DMS 273 (cell line): ENCODE measurements at regions not wholly inside any gene's neighbourhood (a gene's known extent, or its start where the extent isn't known, plus 50 kb on each side); places are given as distances from the start of the nearest gene placed in this dataset.
A peak's percentile ranks its signal among the peaks of the same experiment; 100 is the strongest.

Experiments
- DNase-seq: peaks from one replicate; lab custom pipeline; 2025; ENCODE audit not compliant: unreplicated experiment; lab: John Stamatoyannopoulos, UW

GRCh38 chr4:125365731-125366130 lies 51.0 kb downstream of the FAT4 start:
- no peak for DNase-seq

DNA sequence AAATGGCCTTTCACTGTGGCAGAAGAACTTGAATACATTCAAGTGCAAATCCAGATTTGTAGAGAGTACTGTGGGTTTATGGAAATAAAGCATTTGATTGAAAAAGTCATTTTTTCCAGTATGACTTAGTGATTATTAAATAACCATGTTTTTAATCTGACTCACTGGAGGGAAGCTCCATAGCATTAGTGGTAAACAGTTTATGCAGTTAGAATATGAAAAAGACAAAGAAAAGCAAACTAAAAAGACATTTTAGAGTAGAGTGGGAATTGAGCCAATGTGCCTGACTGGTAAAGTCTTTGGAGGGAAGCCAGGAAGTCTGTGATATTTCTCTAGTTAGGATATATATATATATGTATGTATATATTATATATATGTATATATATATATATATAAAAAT lies 53.4 kb downstream of the FAT4 start:
- peak; percentile 70 for DNase-seq

- DNase-seq: peak; percentile 58
Observed at GRCh38 chr4:125368671-125369081, 53.9 kb downstream of the FAT4 start.

DNA sequence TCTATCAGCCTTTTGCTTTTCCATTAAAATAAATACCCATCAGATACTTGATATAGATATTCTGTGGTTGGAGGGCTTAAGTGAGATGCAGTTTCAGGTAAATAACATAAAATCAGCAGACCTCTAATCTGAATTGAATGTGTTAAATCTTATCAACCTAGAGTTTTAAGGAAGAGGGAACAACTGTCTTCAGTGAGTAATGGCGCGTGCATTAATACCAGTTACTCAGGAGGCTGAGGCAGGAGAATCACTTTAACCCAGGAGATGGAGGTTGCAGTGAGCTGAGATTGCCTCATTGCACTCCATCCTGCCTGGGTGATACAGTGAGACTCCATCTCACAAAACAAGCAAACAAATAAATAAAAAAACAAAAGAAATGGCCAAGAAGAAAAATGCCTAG lies 54.3 kb downstream of the FAT4 start:
- DNase-seq: no peak

GRCh38 chr4:125370478-125370877 lies 55.7 kb downstream of the FAT4 start:
- no peak for DNase-seq

- no peak for DNase-seq
Observed at GRCh38 chr4:125382995-125383394, 68.2 kb downstream of the FAT4 start.

DNA sequence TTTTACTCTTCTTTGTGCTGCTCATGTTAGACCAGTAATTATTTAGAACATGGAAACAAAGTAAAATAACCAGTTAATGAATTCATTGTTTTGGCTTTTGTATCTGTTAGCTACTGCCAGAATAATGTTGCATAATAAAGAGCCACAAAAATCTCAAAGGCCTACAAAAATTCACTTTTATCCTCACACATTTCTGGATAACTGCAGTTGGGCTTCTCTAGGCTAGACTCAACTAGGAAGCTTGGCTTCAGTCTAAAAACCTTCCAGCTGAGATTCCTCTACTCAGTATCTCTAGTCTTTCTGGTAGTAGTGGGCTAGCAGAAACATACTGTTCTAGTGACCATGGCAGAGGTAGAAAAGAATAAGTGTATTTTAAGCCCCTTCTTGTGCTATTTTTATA lies 73.0 kb downstream of the FAT4 start:
- DNase-seq: no peak

GRCh38 chr4:125388613-125389012 lies 73.9 kb downstream of the FAT4 start:
- no peak for DNase-seq

DNA sequence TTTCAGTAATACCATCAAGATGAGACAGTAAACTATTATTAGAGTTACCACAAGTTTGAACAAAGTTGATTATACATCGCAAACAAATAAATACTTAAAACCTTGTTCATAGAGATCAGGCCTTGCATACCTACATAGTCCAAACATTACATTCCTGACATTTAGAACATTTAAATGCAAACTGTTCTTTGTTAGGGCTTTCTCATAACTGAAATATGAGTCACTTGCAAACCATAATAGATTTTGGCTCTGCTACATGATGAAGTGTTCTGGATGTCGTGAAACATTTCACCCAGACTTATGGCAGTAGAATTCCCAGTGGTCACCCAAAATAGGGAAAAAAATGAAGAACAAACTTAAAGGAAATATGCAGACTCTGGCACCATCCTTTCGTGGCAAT lies 75.0 kb downstream of the FAT4 start:
- DNase-seq: no peak

- no peak for DNase-seq
Observed at GRCh38 chr4:125390126-125390525, 75.4 kb downstream of the FAT4 start.

- DNase-seq: no peak
Observed at GRCh38 chr4:125390727-125391126, 76.0 kb downstream of the FAT4 start.

- DNase-seq: no peak
Observed at GRCh38 chr4:125392694-125393093, 77.9 kb downstream of the FAT4 start.

DNA sequence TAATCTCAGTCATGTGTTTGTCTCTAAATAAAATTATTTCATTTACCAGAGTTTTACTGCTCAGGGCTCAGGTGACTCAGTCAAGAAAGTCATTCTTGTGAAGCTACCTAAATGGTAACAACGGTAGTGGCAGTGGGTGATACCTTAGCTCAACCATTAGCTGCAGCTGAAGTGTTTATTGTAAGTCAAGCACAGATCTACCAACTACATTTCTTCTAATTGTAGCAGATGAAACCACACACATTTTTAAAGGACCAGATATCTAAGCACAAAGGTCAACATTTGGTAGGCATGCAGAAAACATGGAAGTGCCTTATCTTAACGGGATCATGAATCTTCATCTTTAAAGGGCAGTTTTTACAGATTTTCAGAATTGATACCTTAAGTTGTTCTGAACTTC lies 79.1 kb downstream of the FAT4 start:
- DNase-seq: no peak

GRCh38 chr4:125397226-125397625 lies 82.5 kb downstream of the FAT4 start:
- DNase-seq: no peak

GRCh38 chr4:125398263-125399002 lies 83.7 kb downstream of the FAT4 start:
- no peak for DNase-seq

DNA sequence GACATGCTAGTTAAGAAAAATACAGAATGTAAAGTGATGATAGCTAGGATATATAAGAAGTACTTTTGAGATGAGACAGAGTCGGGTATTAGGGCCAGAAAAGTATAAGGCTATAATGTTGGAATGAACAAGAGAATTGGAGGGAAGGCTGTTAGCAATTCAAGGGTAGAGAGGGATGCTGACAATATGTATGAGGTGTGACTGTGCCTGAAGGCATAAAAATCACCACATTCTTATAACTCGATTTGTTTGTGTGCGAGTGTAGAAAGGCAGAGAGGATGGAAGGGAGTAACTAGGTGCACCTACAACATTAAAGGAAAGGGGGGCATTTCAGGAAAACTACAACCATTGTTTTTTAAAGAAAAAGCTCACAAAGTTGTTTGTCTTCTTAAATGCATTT lies 86.0 kb downstream of the FAT4 start:
- DNase-seq: no peak

DNA sequence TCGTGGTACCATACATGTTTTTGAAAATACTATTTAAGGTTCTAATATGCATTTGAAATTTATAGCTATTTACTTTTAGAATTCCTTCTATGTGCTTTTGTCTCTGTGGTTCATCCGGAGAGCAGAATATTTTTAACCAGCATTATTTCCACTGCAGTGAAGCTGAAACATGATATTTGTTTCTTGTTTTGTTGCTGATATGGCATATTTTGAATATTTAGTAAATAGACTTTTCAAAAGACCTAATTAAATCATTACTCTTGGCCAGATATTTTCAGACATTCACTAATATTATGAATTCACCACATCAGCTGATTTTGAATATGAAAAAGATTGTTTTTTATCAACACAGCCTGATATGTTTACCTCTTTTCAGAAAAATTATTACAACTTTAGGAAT lies 87.0 kb downstream of the FAT4 start:
- DNase-seq: no peak

DNA sequence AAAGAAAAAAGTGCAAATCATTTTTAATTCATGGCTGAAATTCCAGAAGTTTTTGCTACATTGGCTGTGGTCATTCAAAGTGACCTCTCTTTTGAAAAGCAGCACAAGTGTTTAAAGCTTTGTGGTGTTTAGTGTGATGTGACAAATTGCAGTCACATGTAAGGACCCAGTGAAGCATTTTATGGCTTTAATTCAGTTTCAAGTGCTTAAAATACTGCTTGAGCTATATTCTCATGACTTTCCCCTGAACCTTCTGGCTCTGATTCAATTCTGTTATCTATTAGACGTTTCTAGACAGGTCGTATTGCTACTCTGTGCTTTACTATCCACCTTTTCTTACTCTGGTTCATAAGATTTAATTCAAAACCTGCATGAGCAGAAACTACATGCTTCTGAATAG lies 105.8 kb downstream of the FAT4 start:
- no peak for DNase-seq

DNA sequence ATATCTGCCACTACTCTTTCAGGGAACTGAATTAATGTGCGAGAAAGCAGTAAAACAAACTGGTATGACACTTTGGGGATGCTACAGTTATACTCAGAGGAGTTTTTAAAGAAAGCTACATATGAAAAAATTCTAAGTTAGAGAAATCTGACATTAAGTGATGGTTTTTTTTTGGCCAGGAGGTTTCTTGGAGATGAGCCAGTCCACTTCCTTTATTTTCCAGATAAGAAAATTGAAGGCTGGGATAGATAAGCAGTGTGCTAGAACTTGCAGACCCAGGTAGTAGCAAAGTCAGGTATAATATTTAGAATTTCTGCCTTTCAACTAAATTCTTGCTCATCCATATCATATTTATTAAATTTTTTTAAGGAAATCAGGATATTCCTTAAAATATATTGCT lies 106.8 kb downstream of the FAT4 start:
- no peak for DNase-seq

GRCh38 chr4:125423124-125423523 lies 108.4 kb downstream of the FAT4 start:
- DNase-seq: no peak

- no peak for DNase-seq
Observed at GRCh38 chr4:125428832-125429231, 114.1 kb downstream of the FAT4 start.

GRCh38 chr4:125430086-125430485 lies 115.3 kb downstream of the FAT4 start:
- no peak for DNase-seq

DNA sequence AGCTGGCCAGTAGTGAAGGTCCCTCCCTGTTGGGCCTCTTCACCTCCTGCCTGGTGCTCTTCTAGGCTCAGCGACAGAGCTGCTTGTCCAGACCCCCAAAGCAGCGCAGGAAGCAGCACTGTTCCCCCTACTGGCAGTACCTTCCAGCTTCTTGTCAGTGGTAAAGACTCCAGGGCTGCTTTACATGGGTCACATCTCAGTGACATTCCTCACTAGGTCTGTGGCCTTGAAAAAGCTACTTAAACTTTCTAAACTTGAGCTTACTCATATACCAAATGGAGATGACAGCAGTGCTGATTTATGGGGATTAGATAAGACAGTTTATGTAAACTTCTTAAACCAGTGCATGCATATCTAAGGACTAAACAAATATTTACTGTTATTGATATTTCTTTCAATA lies 117.3 kb downstream of the FAT4 start:
- no peak for DNase-seq
